HL-60 (cell line): ENCODE measurements at regions not wholly inside any gene's neighbourhood (a gene's known extent, or its start where the extent isn't known, plus 50 kb on each side); places are given as distances from the start of the nearest gene placed in this dataset.

Experiments
- POLR2AphosphoS5 ChIP-seq: IDR thresholded peaks from 2 replicates; pipeline ENCODE4 v1.6.1; 2012; ENCODE audit warnings: low read depth
- SPI1 ChIP-seq: IDR thresholded peaks from 2 replicates; pipeline ENCODE4 v1.6.1; 2012; ENCODE audit warnings: low read depth, mild to moderate bottlenecking, borderline replicate concordance
- TF ChIP-seq, protein P1 (sequence below): IDR thresholded peaks from one replicate; pipeline ENCODE4 v1.5.1; 2011; ENCODE audit warnings: low read length, control low read depth, inconsistent platforms; ENCODE audit not compliant: insufficient read depth
- TF ChIP-seq, protein P2 (sequence below): IDR thresholded peaks from 2 replicates; pipeline ENCODE4 v1.6.1; 2012; ENCODE audit warnings: low read depth; ENCODE audit not compliant: insufficient replicate concordance

DNA sequence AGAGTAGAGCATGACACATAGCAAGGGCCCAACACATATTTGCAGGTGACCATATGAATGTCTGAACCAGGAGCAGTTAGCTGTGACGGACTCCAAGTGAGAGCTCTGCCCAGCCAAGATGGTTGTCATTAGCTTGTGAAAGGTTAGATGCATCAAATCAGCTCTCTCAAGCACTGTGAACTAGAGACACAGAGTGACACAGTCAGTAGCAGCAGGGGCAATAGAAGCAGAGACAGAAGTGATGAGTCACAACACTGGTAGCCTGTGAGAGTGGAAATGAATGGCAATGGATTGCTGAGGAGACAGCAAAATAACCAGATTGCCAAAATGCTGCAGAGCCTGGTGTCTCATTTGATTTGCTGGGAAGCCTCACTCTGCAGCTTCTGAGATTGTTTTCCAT, 558.9 kb downstream of the PKHD1 start:
- TF ChIP-seq, protein P1, sequence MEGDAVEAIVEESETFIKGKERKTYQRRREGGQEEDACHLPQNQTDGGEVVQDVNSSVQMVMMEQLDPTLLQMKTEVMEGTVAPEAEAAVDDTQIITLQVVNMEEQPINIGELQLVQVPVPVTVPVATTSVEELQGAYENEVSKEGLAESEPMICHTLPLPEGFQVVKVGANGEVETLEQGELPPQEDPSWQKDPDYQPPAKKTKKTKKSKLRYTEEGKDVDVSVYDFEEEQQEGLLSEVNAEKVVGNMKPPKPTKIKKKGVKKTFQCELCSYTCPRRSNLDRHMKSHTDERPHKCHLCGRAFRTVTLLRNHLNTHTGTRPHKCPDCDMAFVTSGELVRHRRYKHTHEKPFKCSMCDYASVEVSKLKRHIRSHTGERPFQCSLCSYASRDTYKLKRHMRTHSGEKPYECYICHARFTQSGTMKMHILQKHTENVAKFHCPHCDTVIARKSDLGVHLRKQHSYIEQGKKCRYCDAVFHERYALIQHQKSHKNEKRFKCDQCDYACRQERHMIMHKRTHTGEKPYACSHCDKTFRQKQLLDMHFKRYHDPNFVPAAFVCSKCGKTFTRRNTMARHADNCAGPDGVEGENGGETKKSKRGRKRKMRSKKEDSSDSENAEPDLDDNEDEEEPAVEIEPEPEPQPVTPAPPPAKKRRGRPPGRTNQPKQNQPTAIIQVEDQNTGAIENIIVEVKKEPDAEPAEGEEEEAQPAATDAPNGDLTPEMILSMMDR, result no peak
- TF ChIP-seq, protein P2, sequence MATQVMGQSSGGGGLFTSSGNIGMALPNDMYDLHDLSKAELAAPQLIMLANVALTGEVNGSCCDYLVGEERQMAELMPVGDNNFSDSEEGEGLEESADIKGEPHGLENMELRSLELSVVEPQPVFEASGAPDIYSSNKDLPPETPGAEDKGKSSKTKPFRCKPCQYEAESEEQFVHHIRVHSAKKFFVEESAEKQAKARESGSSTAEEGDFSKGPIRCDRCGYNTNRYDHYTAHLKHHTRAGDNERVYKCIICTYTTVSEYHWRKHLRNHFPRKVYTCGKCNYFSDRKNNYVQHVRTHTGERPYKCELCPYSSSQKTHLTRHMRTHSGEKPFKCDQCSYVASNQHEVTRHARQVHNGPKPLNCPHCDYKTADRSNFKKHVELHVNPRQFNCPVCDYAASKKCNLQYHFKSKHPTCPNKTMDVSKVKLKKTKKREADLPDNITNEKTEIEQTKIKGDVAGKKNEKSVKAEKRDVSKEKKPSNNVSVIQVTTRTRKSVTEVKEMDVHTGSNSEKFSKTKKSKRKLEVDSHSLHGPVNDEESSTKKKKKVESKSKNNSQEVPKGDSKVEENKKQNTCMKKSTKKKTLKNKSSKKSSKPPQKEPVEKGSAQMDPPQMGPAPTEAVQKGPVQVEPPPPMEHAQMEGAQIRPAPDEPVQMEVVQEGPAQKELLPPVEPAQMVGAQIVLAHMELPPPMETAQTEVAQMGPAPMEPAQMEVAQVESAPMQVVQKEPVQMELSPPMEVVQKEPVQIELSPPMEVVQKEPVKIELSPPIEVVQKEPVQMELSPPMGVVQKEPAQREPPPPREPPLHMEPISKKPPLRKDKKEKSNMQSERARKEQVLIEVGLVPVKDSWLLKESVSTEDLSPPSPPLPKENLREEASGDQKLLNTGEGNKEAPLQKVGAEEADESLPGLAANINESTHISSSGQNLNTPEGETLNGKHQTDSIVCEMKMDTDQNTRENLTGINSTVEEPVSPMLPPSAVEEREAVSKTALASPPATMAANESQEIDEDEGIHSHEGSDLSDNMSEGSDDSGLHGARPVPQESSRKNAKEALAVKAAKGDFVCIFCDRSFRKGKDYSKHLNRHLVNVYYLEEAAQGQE, result no peak
- TF ChIP-seq SPI1, result no peak
- no peak for TF ChIP-seq POLR2AphosphoS5
